Left renal pelvis (tissue), 4 donors: ENCODE measurements at regions not wholly inside any gene's neighbourhood (a gene's known extent, or its start where the extent isn't known, plus 50 kb on each side); places are given as distances from the start of the nearest gene placed in this dataset.

ENCODE experiments used
- DNase-seq, 4 donors: peaks; one replicate each; pipeline ENCODE4 v3.0.0-alpha.2; 2013; ENCODE audit warnings: low read depth in 4 of 4, low spot score in 3 of 4

DNA sequence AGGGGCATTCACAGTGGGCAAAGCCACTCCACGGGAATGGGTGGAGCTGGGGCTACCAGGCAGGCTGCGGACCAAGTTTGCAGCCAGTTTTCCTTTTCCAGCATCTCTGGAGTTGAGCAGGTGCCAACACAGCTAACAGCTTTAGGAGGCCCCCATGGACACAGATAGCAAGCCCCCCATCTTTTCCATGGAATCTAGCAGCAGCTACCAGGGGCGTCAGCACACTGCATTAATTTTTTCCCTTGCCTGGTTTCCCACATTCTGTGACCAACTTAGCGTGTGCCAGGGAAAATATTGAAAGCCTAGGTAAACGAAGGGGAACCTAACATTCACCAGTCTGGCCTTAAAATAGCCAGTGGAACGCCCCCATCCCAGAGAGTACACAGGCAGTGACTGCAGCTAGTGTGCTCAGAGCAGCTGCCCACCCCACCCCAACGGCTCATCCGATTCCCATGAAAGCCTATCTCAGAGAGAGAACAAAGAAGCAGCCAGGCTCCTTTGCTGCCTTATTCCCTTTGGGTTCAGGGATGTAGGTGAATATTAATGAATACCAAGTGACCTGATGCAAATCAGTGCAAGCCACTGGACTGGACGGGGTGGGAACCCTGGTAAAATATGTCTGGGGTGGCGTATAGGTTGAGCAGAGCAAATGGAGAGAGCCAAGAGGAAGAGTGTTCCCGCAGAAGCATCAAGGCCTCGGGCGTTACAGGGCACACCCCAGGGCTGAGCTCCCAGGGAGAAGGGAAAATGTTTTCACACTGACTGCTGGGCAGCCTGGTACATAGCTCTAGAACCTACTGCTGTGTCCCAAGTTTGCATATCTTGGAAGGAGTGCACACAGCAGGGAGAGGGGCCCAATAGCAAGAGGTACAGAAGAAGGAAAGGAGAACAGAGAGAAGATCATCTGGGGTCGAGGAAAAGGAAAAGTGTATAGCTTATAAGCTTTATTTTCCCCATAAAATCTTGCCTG lies 73.9 kb upstream of the SOX9 start:
- DNase-seq, result no peak

DNA sequence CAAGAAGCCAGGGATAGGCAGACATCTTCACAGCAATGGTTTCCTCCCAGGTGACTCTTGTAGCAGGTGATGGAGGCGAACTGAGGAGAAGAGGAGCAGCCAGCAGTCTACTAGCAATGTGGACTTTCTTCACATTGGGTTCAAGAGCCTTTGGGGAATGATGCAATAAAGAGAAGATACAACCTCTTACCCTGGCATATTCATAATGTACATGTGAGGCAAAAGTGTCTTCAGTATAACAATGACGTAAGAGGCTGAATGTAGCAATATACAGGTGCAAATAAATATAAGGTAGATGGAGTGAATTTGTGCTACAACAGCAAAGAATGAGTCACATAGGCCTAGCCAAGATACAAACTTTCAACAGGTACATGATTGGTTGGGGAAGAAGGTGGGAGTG lies 70.9 kb upstream of the SOX9 start:
- no peak for DNase-seq

DNA sequence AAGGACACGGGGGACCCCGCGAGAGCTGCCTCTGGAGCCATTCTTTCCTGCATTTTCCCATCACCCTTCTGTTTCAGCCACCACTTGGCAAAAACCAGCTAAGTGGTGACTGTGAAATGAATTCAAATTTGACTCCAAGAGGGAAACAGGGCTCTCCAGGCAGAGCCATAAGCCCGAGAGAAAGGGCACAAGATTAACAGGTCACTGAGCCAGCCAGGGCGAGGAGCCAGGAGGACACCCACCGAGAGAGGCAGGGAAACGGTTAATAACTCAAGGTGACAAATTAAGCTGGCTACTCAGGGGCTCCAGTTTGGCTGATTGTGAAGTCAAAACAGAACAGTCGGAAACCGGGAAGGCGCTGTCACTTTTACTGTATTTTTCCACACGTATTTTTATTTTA lies 67.8 kb upstream of the SOX9 start:
- DNase-seq, result no peak

DNA sequence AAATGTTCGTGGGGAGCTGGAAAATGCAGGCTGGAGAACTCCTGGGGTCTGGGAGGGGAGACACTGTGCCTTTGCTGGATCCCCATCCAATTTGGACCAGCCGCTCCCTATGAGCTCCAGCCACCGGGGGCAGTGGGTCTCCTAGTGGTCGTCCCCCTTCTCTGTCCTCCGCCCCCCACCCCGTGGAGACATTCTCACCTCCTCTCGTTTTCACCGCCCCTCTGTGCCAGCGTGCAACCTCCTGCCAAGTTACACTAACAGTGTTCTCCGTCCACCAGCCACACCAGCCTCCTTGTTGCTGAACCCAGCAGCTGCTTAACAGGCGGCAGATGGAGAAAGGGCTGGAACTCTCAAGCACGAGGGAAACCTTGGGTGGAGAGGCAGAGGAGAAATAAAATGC lies 67.4 kb upstream of the SOX9 start:
- DNase-seq, result no peak

DNA sequence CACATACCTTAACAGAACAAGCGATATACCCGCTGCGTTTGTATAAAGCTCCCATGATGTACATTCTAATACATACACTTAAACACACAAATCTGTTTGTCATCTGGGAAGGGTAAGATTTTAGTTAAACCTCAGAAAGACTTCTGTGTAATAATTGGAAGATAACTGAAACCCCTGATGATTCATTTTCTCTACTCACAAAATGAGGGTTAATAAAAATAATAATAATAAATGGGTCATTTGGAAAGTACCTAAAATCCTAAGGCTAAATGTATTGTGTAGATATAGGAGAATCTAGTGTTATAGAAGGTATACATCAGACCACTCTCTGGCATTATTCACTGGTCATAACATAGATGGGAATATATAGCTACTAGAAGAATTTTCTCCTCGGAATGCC lies 64.7 kb upstream of the SOX9 start:
- DNase-seq, result no peak

DNA sequence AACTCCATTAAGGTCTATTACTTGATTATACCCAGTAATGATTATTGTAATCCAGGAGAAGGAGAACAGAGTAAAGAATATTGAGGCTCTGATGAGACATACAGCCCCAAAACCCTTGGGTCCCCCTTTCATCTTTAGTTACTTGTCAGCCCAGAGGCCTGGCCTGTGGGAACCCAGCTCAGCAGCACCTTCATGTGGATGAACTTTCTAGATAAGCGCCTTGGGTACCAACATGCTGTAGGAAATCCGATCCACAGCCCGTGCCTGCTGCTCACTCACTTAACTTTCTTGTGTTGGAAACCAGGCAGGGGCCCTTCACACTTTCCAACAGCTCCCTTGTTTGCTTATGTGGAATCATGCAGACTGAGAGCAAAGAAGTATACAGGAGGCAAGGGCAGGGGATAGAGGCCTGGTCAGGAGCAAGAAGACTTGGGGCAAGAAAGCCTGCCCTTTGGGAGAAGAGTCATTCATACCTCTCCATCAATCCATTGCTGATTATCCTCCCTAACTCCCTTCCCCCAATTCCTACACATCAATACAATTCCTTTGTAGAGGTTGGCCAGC lies 64.0 kb upstream of the SOX9 start:
- no peak for DNase-seq

DNA sequence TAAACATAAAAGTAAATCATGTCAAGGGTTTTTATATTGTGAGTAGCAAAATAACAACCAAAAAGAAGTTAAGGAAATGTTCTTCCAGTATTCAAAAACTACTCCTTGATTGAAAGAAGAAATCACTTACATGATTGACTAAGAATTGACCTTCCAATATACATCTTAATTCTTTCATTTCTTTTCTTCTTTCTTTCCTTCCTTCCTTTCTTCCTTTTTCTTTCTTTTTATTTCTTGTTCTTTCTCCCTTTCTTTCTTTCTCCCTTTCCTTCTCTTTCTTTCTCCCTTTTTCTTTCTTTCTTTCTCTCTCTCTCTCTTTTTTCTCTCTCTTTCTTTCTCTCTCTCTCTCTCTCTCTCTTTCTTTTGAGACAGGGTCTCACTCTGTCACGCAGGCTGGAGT lies 60.7 kb upstream of the SOX9 start:
- no peak for DNase-seq

DNA sequence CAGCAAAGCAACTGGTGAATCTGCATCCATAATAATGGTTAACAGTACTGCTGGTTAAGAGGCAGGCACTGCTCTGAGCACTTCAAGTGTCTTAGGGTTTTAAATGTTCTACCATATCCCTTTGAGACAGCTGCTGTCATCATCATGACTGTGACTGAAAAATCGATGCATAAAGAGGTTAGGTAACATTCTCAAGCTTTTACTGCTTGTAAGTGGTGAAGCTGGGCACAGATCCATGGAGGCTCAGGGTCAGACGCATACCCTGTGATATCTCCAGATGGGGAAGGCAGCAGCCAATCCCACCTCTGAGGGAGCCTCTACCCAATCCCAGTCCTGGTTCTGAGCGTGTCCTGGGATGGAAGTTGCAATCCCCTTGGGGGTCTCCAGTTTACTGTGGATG lies 57.6 kb upstream of the SOX9 start:
- no peak for DNase-seq

DNA sequence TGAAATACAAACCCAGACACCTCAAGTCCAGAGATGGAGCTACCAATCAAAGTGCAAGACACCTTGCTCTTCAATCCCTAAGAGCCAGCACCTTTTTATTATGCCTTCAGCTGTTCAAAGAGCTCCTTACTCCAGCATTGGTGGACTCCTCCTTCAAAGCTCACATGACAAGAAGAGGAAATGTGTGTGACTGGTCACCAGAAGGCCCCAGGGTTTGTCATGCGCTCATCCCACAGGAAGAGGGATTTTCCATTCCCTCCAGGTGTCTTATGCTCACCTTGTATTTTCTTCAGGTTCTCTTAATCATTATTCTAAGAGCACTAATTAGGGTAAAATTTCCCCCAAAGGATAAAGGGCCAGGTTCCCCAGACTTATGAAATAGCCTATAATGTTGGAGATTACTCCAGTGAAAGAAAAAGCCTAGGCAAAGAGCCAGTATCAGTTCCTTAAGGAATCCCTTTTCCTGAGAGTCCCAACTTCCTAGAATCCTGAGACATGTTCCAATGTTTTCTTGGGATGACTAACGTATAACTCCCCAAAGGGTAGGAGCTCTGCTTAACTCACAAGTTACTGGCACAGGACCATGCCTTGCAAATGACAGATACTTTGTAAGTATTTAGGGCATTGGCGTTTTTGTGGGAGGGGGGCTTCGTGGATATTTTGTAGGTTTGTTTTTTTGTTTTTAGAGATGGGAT lies 56.9 kb upstream of the SOX9 start:
- DNase-seq, result no peak

DNA sequence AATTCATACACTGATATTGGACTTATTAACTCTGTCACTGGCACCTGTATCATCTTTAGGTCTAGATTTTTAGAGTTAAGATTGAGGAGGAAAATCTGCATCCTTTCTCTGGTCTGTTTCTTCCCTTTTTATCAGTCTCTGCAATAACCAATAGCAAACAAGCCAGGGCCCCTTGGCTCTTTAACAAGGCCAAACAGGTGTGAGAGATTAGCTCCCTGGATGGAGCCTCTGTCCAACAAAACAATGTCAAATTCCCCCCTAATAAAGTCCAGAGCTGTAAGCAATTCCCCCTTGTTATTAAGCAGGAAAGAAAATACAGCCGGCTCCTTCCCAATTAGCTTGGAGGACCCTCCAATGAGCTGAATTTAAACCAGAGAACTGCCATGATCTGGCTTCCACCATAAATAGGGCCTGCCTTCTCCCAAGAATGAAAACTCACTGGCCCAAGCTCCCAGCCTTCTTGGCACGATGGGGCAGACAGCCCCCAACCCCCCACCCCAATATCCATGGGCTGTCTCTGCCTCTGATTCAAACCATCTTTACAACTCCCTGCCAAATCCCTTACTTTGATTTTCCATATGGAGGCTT lies 56.1 kb upstream of the SOX9 start:
- DNase-seq, result no peak

DNA sequence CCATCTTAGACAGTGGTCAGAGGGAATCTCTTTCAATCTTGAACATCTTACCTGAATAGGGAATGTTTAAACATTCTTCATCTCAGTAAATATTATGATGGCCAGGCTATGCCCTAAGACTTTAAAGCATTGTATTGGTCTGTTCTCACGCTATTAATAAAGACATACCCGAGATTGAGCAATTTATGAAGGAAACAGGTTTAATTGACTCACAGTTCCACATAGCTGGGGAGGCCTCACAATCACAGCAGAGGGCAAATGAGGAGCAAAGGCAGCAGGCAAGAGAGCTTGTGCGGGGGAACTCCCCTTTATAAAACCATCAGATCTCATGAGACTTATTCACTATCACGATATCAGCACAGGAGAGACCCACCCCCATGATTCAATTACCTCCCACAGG lies 55.3 kb upstream of the SOX9 start:
- no peak for DNase-seq

DNA sequence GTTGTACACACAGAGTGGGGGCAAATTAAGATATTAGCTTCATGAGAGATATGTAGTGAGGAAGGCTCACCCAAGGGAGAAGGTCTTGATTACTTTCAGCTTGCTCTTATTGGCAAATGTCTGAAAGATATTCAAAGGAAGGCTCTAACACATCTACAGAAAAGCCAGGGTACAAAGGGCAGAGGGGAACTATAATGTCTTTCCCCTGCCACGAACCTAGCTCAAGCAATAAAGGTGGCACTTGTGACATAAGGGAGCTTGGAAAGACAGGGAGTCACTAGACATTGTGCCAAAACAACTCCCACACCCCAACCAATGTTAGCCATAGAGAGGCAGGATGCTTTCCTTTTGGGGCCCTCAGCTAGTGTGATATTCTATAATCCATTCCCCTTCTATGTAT lies 52.2 kb upstream of the SOX9 start:
- no peak for DNase-seq

DNA sequence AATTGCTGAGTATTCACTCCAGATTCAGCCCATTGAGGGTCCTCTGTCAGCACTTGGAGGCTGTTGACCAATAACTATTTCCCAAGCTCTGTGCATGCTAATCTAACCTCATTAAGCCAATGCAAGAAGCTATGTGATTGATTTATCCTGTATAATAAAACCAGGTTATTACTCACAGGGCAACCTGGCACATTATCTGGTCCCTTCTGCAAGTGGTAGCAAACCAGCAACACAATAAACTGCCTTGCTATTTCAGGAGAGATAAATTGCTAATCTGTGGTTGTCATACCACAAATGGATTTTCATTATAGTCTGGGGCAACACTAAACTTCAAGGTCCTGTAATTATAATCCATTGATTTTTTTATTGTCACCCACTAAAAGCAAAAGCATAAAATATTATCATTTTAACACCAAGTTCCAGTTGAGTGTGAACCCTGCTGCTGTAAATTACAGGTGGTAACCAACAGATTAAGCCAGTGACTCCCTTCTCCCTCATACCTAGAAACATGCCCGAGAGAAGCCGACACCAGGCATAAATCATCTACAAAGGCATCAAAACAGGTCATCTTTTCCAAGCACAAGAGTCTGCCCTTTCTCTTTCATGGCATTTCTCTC lies 51.1 kb upstream of the SOX9 start:
- DNase-seq, result no peak
